Panc1 (cell line): ENCODE measurements at regions not wholly inside any gene's neighbourhood (a gene's known extent, or its start where the extent isn't known, plus 50 kb on each side); places are given as distances from the start of the nearest gene placed in this dataset.

Source experiments
- CTCF ChIP-seq: fragments of 450-650 bp; IDR thresholded peaks from 2 replicates; pipeline ENCODE4 v1.5.1; 2017; ENCODE audit warnings: mild to moderate bottlenecking
- POLR2AphosphoS5 ChIP-seq: IDR thresholded peaks from 2 replicates; pipeline ENCODE4 v1.6.1; 2012; ENCODE audit warnings: mild to moderate bottlenecking, low read depth, low read length, moderate library complexity
- REST ChIP-seq, 2 experiments: IDR thresholded peaks; 2 replicates each; pipeline ENCODE4 v1.6.1; 2011 to 2012; ENCODE audit warnings: low read depth in 2 of 2, control low read depth in 1 of 2, low read length in 1 of 2, mild to moderate bottlenecking in 1 of 2, moderate library complexity in 1 of 2; ENCODE audit not compliant: insufficient read depth in 1 of 2
- SIN3A ChIP-seq: IDR thresholded peaks from 2 replicates; pipeline ENCODE4 v1.6.1; 2012; ENCODE audit warnings: low read depth, mild to moderate bottlenecking, low read length, moderate library complexity, borderline replicate concordance; ENCODE audit not compliant: insufficient read depth

GRCh38 chr2:120660056-120660694 is 75.5 kb upstream of the GLI2 start:
- TF ChIP-seq CTCF (no peak), POLR2AphosphoS5 (no peak), SIN3A (no peak), REST (IDR thresholded peaks at IDR 0.05; ENCODE audit: insufficient read depth in 1 of 2, low read depth in 2 of 2, low read length in 1 of 2) (no peak)
